H1 (cell line): ENCODE measurements at regions not wholly inside any gene's neighbourhood (a gene's known extent, or its start where the extent isn't known, plus 50 kb on each side); places are given as distances from the start of the nearest gene placed in this dataset.

Experiments
- RFX5 ChIP-seq: IDR thresholded peaks from 2 replicates; pipeline ENCODE4 v1.6.1; 2011; ENCODE audit warnings: low read depth, low read length, improper control_type of control experiment, borderline replicate concordance

- TF ChIP-seq RFX5: no peak
These were observed 81.8 kb upstream of the KCNA3 start (continued) for GRCh38 chr1:110756506-110756905.
